ENCODE measurements at regions not wholly inside any gene's neighbourhood (a gene's known extent, or its start where the extent isn't known, plus 50 kb on each side); places are given as distances from the start of the nearest gene placed in this dataset.
A peak's percentile ranks its signal among the peaks of the same experiment; 100 is the strongest.

GRCh38 chr10:64458306-64458705 is 937.1 kb downstream of the REEP3 start:
- Mint-ChIP-seq H3K27ac (ENCODE audit: low read depth, unreplicated experiment) (no peak overlapping the region), H3K36me3 (ENCODE audit: insufficient read depth, unreplicated experiment) (no peaks in the 10 kb centered on the region), H3K4me3 (ENCODE audit: unreplicated experiment) (no peak overlapping the region), H3K9me3 (ENCODE audit: unreplicated experiment) (peaks cover 1% of the 10 kb centered on the region), H3K4me1 (ENCODE audit: insufficient read depth, unreplicated experiment) (peaks cover 2% of the 10 kb centered on the region), H3K27me3 (ENCODE audit: insufficient read depth, unreplicated experiment) (no peaks in the 10 kb centered on the region)
- TF ChIP-seq, protein P1, sequence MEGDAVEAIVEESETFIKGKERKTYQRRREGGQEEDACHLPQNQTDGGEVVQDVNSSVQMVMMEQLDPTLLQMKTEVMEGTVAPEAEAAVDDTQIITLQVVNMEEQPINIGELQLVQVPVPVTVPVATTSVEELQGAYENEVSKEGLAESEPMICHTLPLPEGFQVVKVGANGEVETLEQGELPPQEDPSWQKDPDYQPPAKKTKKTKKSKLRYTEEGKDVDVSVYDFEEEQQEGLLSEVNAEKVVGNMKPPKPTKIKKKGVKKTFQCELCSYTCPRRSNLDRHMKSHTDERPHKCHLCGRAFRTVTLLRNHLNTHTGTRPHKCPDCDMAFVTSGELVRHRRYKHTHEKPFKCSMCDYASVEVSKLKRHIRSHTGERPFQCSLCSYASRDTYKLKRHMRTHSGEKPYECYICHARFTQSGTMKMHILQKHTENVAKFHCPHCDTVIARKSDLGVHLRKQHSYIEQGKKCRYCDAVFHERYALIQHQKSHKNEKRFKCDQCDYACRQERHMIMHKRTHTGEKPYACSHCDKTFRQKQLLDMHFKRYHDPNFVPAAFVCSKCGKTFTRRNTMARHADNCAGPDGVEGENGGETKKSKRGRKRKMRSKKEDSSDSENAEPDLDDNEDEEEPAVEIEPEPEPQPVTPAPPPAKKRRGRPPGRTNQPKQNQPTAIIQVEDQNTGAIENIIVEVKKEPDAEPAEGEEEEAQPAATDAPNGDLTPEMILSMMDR (IDR thresholded peaks at IDR 0.05; ENCODE audit: unreplicated experiment) = no peak
- BruUV-seq (replicated peaks) = no TSS peak
- DNase-seq (ENCODE audit: unreplicated experiment) = peak; percentile 4
- intact Hi-C loops (cut with micrococcal nuclease) = no loop called here
- CTCF ChIA-PET = no interaction called here
- POLR2A ChIA-PET = interaction anchor here (0.8 kb wide), 1 partner anchor 1349 kb away, joined by 3 read pairs; no protein-coding TSS in a partner anchor

DNA sequence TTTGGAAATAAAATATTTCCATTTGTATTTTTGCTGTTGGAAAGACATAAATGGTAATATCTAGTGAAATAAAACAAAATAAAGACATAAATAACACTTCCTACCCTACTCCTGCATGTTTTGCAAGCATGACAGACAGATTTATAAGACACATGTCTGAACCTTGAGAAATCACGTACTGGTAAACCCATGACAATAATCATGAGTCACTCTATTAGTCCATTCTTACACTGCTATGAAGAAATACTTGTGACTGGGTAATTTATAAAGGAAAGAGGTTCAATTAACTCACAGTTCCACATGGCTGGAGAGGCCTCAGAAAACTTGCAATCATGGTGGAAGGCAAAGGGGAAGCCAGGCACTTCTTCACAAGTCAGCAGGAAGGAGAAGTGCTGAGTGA is 942.2 kb downstream of the REEP3 start:
- BruUV-seq (replicated peaks) = no TSS peak
- H3K4me1 Mint-ChIP-seq (ENCODE audit: insufficient read depth, unreplicated experiment) = peaks cover 14% of the 10 kb centered on the region
- DNase-seq (ENCODE audit: unreplicated experiment) = peak; percentile 55
- intact Hi-C loops (cut with micrococcal nuclease) = no loop called here
- POLR2A ChIA-PET = no interaction called here
- CTCF ChIA-PET = no interaction called here
- no peaks in the 10 kb centered on the region for H3K27me3 Mint-ChIP-seq (ENCODE audit: insufficient read depth, unreplicated experiment)
- peaks cover 7% of the 10 kb centered on the region for H3K9me3 Mint-ChIP-seq (ENCODE audit: unreplicated experiment)
- TF ChIP-seq, protein P1 (IDR thresholded peaks at IDR 0.05; ENCODE audit: unreplicated experiment) = no peak
- no peaks in the 10 kb centered on the region for H3K36me3 Mint-ChIP-seq (ENCODE audit: insufficient read depth, unreplicated experiment)
- H3K27ac Mint-ChIP-seq (ENCODE audit: low read depth, unreplicated experiment) = peak overlapping the region; percentile 96
- H3K4me3 Mint-ChIP-seq (ENCODE audit: unreplicated experiment) = peak overlapping the region; percentile 20

DNA sequence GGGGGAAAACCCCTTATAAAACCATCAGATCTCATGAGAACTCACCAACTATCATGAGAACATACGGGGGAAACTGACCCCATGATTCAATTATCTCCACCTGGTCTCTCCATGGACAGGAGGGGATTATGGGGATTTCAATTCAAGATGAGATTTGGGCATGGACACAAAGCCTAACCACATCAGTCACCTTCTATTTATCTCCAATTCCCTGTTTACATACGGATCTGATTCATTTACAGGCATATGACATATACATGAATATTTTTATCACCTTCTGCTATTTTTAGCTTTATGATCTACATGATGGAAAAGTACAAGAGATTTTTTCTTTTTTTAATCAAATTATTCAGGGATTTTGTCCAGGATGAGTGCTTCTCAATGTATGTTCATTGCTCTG is 944.5 kb downstream of the REEP3 start:
- H3K27ac Mint-ChIP-seq (ENCODE audit: low read depth, unreplicated experiment) = no peak overlapping the region
- TF ChIP-seq, protein P1 (IDR thresholded peaks at IDR 0.05; ENCODE audit: unreplicated experiment) = no peak
- ChIA-PET POLR2A (no interaction called here), CTCF (interaction anchor here (0.7 kb wide), 1 partner anchor 490 kb away, joined by 4 read pairs; no protein-coding TSS in a partner anchor)
- peaks cover 17% of the 10 kb centered on the region for H3K4me1 Mint-ChIP-seq (ENCODE audit: insufficient read depth, unreplicated experiment)
- H3K36me3 Mint-ChIP-seq (ENCODE audit: insufficient read depth, unreplicated experiment) = no peaks in the 10 kb centered on the region
- no peaks in the 10 kb centered on the region for H3K27me3 Mint-ChIP-seq (ENCODE audit: insufficient read depth, unreplicated experiment)
- H3K4me3 Mint-ChIP-seq (ENCODE audit: unreplicated experiment) = no peak overlapping the region
- H3K9me3 Mint-ChIP-seq (ENCODE audit: unreplicated experiment) = peaks cover 13% of the 10 kb centered on the region
- no peak for DNase-seq (ENCODE audit: unreplicated experiment)
- BruUV-seq (replicated peaks) = no TSS peak
- intact Hi-C loops (cut with micrococcal nuclease) = no loop called here

DNA sequence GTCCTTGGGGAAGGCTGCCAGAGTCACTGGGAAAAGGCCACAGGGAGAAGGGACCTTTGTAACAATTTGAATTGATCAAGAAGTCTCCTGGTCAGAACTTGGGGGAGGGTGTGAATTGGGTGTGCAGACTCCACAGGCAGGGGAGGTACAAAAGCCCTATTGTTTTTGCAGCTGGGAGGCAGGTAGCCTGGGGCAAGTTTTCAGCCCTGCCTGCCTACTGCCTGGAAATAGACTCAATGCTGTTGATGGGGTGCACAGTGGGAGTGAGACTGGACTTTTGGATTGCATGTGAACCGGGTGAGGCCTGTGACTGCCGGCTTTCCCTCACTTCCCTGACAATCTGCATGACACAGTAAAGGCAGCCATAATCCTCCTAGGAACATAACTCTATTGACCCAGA is 947.0 kb downstream of the REEP3 start:
- peaks cover 13% of the 10 kb centered on the region for H3K9me3 Mint-ChIP-seq (ENCODE audit: unreplicated experiment)
- TF ChIP-seq, protein P1 (IDR thresholded peaks at IDR 0.05; ENCODE audit: unreplicated experiment) = no peak
- peaks cover 16% of the 10 kb centered on the region for H3K4me1 Mint-ChIP-seq (ENCODE audit: insufficient read depth, unreplicated experiment)
- intact Hi-C loops (cut with micrococcal nuclease) = no loop called here
- ChIA-PET POLR2A (no interaction called here), CTCF (interaction anchor here (0.6 kb wide), 1 partner anchor 15 kb away, joined by 4 read pairs; no protein-coding TSS in a partner anchor)
- H3K27me3 Mint-ChIP-seq (ENCODE audit: insufficient read depth, unreplicated experiment) = no peaks in the 10 kb centered on the region
- no peaks in the 10 kb centered on the region for H3K36me3 Mint-ChIP-seq (ENCODE audit: insufficient read depth, unreplicated experiment)
- DNase-seq (ENCODE audit: unreplicated experiment) = no peak
- no peak overlapping the region for H3K4me3 Mint-ChIP-seq (ENCODE audit: unreplicated experiment)
- H3K27ac Mint-ChIP-seq (ENCODE audit: low read depth, unreplicated experiment) = no peak overlapping the region
- no TSS peak for BruUV-seq (replicated peaks)

Measured in MCF 10A (cell line).